HG02852 (cell line): ENCODE measurements at regions not wholly inside any gene's neighbourhood (a gene's known extent, or its start where the extent isn't known, plus 50 kb on each side); places are given as distances from the start of the nearest gene placed in this dataset.

Experiments used
- ATAC-seq: cut with Tn5 transposase; IDR thresholded peaks from one replicate; pipeline ENCODE4 v1.9.1; 2021; ENCODE audit warnings: mild to moderate bottlenecking, moderate library complexity; ENCODE audit not compliant: unreplicated experiment

GRCh38 chr10:43963379-43963778, 314.7 kb upstream of the ZNF32 start:
- no peak for ATAC-seq

GRCh38 chr10:43962346-43963191, 313.9 kb upstream of the ZNF32 start:
- no peak for ATAC-seq

GRCh38 chr10:43961523-43962345, 313.1 kb upstream of the ZNF32 start:
- ATAC-seq = no peak

- ATAC-seq = no peak
Observed at GRCh38 chr10:43960981-43961380, 312.3 kb upstream of the ZNF32 start.

- no peak for ATAC-seq
Observed at GRCh38 chr10:43960477-43960876, 311.8 kb upstream of the ZNF32 start.

GRCh38 chr10:43960135-43960415, 311.4 kb upstream of the ZNF32 start:
- ATAC-seq = no peak

- ATAC-seq = no peak
Observed at GRCh38 chr10:43959364-43960134, 310.9 kb upstream of the ZNF32 start.

- no peak for ATAC-seq
Observed at GRCh38 chr10:43958964-43959363, 310.3 kb upstream of the ZNF32 start.

- ATAC-seq = no peak
Observed at GRCh38 chr10:43958071-43958432, 309.4 kb upstream of the ZNF32 start.

GRCh38 chr10:43957267-43958070, 308.8 kb upstream of the ZNF32 start:
- ATAC-seq = no peak

GRCh38 chr10:43955978-43956377, 307.3 kb upstream of the ZNF32 start:
- ATAC-seq = no peak

- ATAC-seq = no peak
Observed at GRCh38 chr10:43955002-43955596, 306.4 kb upstream of the ZNF32 start.

GRCh38 chr10:43953672-43954071, 305.0 kb upstream of the ZNF32 start:
- no peak for ATAC-seq

GRCh38 chr10:43952760-43953159, 304.1 kb upstream of the ZNF32 start:
- ATAC-seq = no peak

- no peak for ATAC-seq
Observed at GRCh38 chr10:43949351-43949750, 300.7 kb upstream of the ZNF32 start.

- ATAC-seq = no peak
Observed at GRCh38 chr10:43946445-43946844, 297.8 kb upstream of the ZNF32 start.

- ATAC-seq = no peak
Observed at GRCh38 chr10:43945908-43946307, 297.2 kb upstream of the ZNF32 start.

- no peak for ATAC-seq
Observed at GRCh38 chr10:43945094-43945730, 296.5 kb upstream of the ZNF32 start.

- no peak for ATAC-seq
Observed at GRCh38 chr10:43944381-43945093, 295.9 kb upstream of the ZNF32 start.
